ENCODE measurements at regions not wholly inside any gene's neighbourhood (a gene's known extent, or its start where the extent isn't known, plus 50 kb on each side); places are given as distances from the start of the nearest gene placed in this dataset.

DNA sequence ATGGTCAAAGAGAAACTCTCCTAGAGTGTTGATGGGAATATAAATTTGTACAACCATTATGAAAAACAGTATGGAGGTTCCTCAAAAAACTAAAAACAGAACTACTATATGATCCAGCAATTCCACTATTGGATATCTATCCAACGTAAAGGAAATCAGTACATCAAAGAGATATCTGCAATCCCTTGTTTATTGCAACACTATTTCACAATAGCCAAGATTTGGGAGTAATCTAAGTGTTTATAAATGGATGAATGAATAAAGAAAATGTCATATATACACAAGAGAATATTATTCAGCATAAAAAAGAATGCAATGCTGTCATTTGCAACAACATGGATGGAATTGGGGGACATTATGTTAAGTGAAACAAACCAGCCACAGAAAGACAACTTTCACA lies 1118.1 kb upstream of the PRKX start:
- no peak for FAIRE-seq

DNA sequence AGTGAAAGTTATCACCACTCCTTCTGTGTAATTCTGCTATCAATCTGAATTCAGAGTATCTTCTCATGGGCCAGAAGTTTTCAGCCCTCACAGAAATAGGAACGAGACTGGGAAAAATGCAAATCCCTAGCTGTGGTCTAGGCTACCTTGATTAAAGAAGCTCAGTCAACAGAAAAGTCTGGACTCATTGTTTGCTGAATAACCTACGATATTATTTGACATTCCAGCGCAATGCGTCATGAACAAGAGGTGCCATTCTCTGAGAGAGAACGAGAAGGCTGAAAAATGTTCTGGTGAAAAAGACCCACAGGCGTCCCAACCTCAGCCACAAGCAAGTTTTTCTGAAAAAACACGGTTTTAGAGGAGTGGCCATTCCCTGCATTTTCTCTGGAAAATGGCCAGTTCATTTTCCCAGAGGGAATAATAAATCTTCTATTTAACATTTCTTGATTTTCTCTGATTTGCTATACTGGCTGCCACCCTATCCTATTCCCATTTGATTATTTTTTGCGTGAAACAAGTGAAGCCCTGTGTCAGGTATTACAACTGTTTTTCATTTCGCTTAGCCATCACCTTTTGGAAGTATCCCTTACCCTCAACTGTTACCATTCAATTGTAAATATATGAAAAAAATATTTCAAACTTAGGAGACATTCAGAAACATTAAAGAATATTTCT lies 1117.6 kb upstream of the PRKX start:
- FAIRE-seq: no peak

GRCh38 chrX:4825550-4825949 lies 1112.1 kb upstream of the PRKX start:
- no peak for FAIRE-seq

DNA sequence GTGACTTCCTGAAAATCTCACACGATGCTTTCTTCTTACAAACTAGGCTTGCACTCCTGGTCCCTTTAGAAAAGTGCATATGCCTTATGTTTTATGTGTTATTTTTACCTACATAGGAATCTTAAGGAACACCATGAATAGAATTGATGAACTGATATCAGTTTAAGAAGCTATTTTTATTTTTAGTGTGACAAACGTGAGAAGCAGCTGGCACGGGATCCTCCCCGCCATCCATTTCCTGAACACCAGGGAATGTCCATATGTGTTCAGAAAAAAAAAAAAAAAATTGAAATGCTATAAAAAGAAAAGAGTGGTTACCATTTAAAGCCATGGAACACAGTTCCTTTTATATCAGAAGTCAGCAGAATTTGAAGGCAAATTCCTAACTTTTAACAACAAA lies 1096.1 kb upstream of the PRKX start:
- no peak for FAIRE-seq

GRCh38 chrX:4805502-4805901 lies 1092.1 kb upstream of the PRKX start:
- FAIRE-seq: no peak

DNA sequence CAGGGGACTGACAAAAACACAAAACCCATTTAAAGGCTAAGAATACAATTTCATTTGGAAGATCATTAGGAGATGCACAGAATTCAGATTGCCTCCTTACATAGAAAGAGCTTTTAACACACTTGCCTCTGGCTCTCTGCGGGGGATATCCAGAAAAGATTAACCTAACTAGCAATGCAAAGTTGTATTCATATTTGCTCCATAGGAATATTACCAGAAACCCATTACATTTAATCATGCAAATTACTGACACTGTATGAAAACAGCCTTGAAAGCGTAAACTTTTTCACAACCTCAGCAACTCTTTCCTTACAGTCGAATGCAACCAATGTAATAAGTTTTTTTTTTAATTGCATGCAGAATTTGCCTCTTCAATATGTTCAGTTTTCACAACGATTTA lies 1087.3 kb upstream of the PRKX start:
- FAIRE-seq: no peak

GRCh38 chrX:4787971-4788370 lies 1074.5 kb upstream of the PRKX start:
- no peak for FAIRE-seq

GRCh38 chrX:4764888-4765287 lies 1051.4 kb upstream of the PRKX start:
- FAIRE-seq: no peak

GRCh38 chrX:4762196-4762595 lies 1048.7 kb upstream of the PRKX start:
- no peak for FAIRE-seq

- FAIRE-seq: no peak
These were observed 1041.6 kb upstream of the PRKX start for GRCh38 chrX:4754878-4755604.

- FAIRE-seq: no peak
These were observed 1027.6 kb upstream of the PRKX start for GRCh38 chrX:4741024-4741423.

- no peak for FAIRE-seq
These were observed 1021.9 kb upstream of the PRKX start for GRCh38 chrX:4735299-4735698.

GRCh38 chrX:4710618-4711433 lies 997.4 kb upstream of the PRKX start:
- no peak for FAIRE-seq

GRCh38 chrX:4708970-4709760 lies 995.7 kb upstream of the PRKX start:
- FAIRE-seq: no peak

DNA sequence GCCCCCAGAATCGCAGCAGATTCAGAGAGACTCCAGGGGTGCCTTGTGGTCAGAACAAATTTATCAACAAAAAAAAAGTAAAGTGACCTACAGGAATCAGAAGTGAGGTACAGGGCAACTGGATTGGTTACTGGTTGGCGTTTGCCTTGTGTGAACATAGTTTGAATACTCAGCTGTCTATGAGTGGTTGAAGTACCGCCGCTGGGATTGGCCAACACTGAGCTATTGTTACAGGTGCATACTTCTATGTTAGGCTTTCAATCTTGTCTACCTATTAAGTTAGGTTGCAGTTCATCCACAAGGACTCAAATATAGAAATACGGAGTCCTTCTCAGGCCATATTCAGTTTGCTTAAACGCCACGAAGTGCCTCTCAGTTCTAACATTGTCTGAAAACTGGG lies 993.5 kb upstream of the PRKX start:
- no peak for FAIRE-seq

DNA sequence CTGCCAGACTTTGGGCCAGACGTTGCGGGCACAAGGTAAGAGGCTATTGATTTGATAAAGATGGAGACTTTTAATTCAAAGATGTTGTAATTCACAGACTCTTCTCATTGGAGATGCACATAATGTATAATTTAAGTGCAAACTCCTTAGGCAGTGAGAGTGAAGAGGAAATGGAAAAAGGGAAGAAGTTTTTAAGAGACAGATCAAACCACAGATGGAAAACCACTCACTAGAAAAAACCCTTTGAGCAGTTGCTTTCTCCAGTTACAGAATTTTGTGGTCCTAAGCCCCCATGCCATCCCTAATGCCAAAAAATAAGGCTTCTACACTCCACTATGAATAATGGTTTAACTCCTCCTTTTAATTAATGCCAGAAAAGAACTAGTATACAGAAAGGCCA lies 977.1 kb upstream of the PRKX start:
- no peak for FAIRE-seq

- no peak for FAIRE-seq
These were observed 969.2 kb upstream of the PRKX start for GRCh38 chrX:4682636-4683035.

- FAIRE-seq: no peak
These were observed 962.3 kb upstream of the PRKX start for GRCh38 chrX:4675686-4676300.

GRCh38 chrX:4674028-4674782 lies 960.8 kb upstream of the PRKX start:
- FAIRE-seq: no peak

DNA sequence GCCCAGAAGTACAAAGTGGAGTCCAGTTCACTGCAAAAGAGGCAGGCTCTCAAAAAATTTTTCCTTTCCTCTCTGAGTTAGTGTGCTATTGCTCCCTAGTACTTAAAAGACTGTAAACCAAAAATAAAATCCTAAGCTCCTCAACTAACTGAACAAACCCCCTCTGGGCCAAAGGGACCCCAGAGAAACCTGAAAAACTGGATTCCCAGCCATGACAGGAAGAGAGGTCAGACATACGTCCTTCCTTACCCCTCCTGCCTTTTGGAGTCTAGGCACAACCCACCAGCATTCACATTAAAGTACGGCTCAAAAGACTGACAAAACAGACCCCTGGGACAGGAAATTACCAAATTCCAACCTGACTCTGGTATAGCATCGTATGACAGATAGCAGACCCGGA lies 957.9 kb upstream of the PRKX start:
- FAIRE-seq: no peak

DNA sequence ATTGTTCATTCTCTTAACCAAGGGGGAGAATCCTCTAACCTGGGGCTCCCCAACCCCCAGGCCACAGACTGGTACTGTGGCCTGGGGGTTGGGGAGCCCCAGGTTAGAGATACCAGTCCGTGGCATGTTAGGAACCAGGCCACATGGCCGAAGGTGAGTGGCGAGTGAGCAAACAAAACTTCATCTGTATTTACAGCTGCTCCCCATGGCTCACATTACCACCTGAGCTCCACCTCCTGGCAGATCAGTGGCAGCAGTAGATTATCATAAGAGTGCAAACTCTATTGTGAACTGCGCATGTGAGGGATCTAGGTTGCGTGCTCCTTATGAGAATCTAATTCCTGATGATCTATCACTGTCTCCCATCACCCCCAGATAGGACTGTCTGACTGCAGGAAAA lies 957.2 kb upstream of the PRKX start:
- FAIRE-seq: no peak
